ENCODE measurements at regions not wholly inside any gene's neighbourhood (a gene's known extent, or its start where the extent isn't known, plus 50 kb on each side); places are given as distances from the start of the nearest gene placed in this dataset.
A peak's percentile ranks its signal among the peaks of the same experiment; 100 is the strongest.

GRCh38 chr20:22385602-22386305 is 198.6 kb downstream of the FOXA2 start (continued):
- TF ChIP-seq REST (IDR thresholded peaks at IDR 0.05; ENCODE audit: borderline replicate concordance) (peak; percentile 82), REST (CRISPR knock-in tag; IDR thresholded peaks at IDR 0.05; ENCODE audit: low read depth) (no peak), BRD4 (IDR thresholded peaks at IDR 0.05) (no peak), RAD21 (CRISPR knock-in tag; conservative IDR thresholded peaks at IDR 0.05 in 1 of 2, IDR thresholded peaks at IDR 0.05 in 1 of 2) (peak; percentile 82 to 84), TGIF2 (CRISPR knock-in tag; IDR thresholded peaks at IDR 0.05) (no peak), SMC3 (conservative IDR thresholded peaks at IDR 0.05; ENCODE audit: insufficient read depth, low read depth, low read length) (peak; percentile 59)

Data from K562 (cell line).